ENCODE measurements at regions not wholly inside any gene's neighbourhood (a gene's known extent, or its start where the extent isn't known, plus 50 kb on each side); places are given as distances from the start of the nearest gene placed in this dataset.
"Not testable (repeated sequence)": the region's sequence is repeated elsewhere in the genome, so short reads cannot be mapped to it uniquely, and the experiment has no call there.

- H3K9ac ChIP-seq (replicated peaks in 1 of 4; ENCODE audit: extremely low read depth in 1 of 4, low read depth in 3 of 4, low read length in 3 of 4); H2AFZ ChIP-seq (ENCODE audit: low read length); H3K4me2 ChIP-seq (ENCODE audit: insufficient read depth in 1 of 2, low read depth in 2 of 2, low read length in 2 of 2); H3K4me3 ChIP-seq (ENCODE audit: extremely low read depth in 1 of 4, insufficient read depth in 2 of 4, low read depth in 3 of 4, low read length in 4 of 4); FAIRE-seq; POLR2A ChIA-PET (ENCODE audit: partially characterized antibody); H2BK5ac ChIP-seq (ENCODE audit: low read depth, low read length); H3K23me2 ChIP-seq (ENCODE audit: low read depth, low read length); H2BK12ac ChIP-seq (ENCODE audit: low read depth, low read length); H3K36me3 ChIP-seq (ENCODE audit: control insufficient read depth in 2 of 4, insufficient read depth in 4 of 4, low read length in 3 of 4); H3K4me1 ChIP-seq (replicated peaks in 1 of 4; ENCODE audit: control insufficient read depth in 3 of 4, insufficient read depth in 4 of 4, low read length in 3 of 4); H4K8ac ChIP-seq (ENCODE audit: extremely low read depth, insufficient read depth, low read length); H3K79me2 ChIP-seq (ENCODE audit: control insufficient read depth in 1 of 2, insufficient read depth in 2 of 2, low read length in 2 of 2); H3K23ac ChIP-seq (ENCODE audit: insufficient read length); H2BK15ac ChIP-seq (ENCODE audit: low read length); H3K56ac ChIP-seq (replicated peaks; ENCODE audit: insufficient read length, low read depth, low read length); H3K27ac ChIP-seq (ENCODE audit: low read depth, low read length); H2AK5ac ChIP-seq (ENCODE audit: low read depth, low read length); H3K14ac ChIP-seq (ENCODE audit: insufficient read length); H3K9me3 ChIP-seq (ENCODE audit: insufficient read depth in 2 of 2, low read depth in 1 of 2, low read length in 1 of 2); H3K79me1 ChIP-seq (ENCODE audit: low read depth, low read length); H2BK20ac ChIP-seq (ENCODE audit: low read length); H4K5ac ChIP-seq (ENCODE audit: insufficient read length, low read depth, low read length); DNase-seq (ENCODE audit: low read depth in 1 of 2, low spot score in 2 of 2); H3K18ac ChIP-seq (ENCODE audit: extremely low read depth, low read length); H4K91ac ChIP-seq (replicated peaks; ENCODE audit: insufficient read length, low read length); H3K4ac ChIP-seq (replicated peaks; ENCODE audit: insufficient read length, low read depth, low read length); H3K27me3 ChIP-seq (replicated peaks in 1 of 4; ENCODE audit: control insufficient read depth in 3 of 4, extremely low read depth in 1 of 4, insufficient read depth in 3 of 4, low read length in 3 of 4); H2BK120ac ChIP-seq (replicated peaks; ENCODE audit: low read depth, low read length); H4K20me1 ChIP-seq (replicated peaks in 1 of 2; ENCODE audit: control insufficient read depth in 1 of 2, insufficient read depth in 2 of 2, low read length in 2 of 2): not testable (repeated sequence)
- CTCF ChIA-PET (ENCODE audit: partially characterized antibody) = interaction anchor here (0.5 kb wide), 1 partner anchor 117 kb away, joined by 3 read pairs; no protein-coding TSS in a partner anchor
- WGBS, 2 experiments (ENCODE audit: extremely low coverage in 1 of 2, insufficient coverage in 1 of 2, insufficient read length in 1 of 2, insufficient replicate concordance in 2 of 2, low coverage in 1 of 2, low lambda C conversion rate in 2 of 2, missing lambda C conversion rate in 1 of 2) = 97% methylated on average over 12 of the region's 12 CpGs; no CpG with 5 or more reads in 1 of the 2 experiments
Observed at GRCh38 chr18:66223317-66223716, 380.6 kb downstream of the CDH19 start.
